Right cardiac atrium (tissue), 5 donors: ENCODE measurements at regions not wholly inside any gene's neighbourhood (a gene's known extent, or its start where the extent isn't known, plus 50 kb on each side); places are given as distances from the start of the nearest gene placed in this dataset.
"Not testable (repeated sequence)": the region's sequence is repeated elsewhere in the genome, so short reads cannot be mapped to it uniquely, and the experiment has no call there.

Source experiments
- ATAC-seq, 2 donors: fragments of 200-7000 bp; cut with Tn5 transposase; one replicate each; pipeline versions ENCODE4 v1.8.0 to v1.9.1; 2020; ENCODE audit warnings: moderate library complexity in 2 of 2, mild to moderate bottlenecking in 1 of 2
- DNase-seq, 3 donors: peaks; one replicate each; pipeline ENCODE4 v3.0.0-alpha.2; 2020
- H3K27ac ChIP-seq: one replicate; pipeline ENCODE4 v1.5.1; 2013; ENCODE audit warnings: mild to moderate bottlenecking, low read length, control low read depth, moderate library complexity
- H3K27me3 ChIP-seq: one replicate; pipeline ENCODE4 v1.6.1; 2013; ENCODE audit not compliant: control insufficient read depth, insufficient read depth
- H3K4me1 ChIP-seq: one replicate; pipeline ENCODE4 v1.6.1; 2013; ENCODE audit warnings: low read length; ENCODE audit not compliant: control insufficient read depth, insufficient read depth
- H3K4me3 ChIP-seq: one replicate; pipeline ENCODE4 v1.5.1; 2013; ENCODE audit warnings: low read length, control low read depth
- H3K9me3 ChIP-seq: one replicate; pipeline ENCODE4 v1.6.1; 2013; ENCODE audit warnings: low read length; ENCODE audit not compliant: control insufficient read depth
- WGBS: extraction: QIAGEN DNeasy Blood & Tissue Kit; methylation state at CpG from one replicate; pipeline ENCODE4 v1.1.7; 2013; 5-methylcytosine and 5-hydroxymethylcytosine counted together
- intact Hi-C, 4 donors: fragments of 100-400 bp; cut with DNase I; formaldehyde crosslinking; loops; one replicate each; pipeline versions ENCODE4 v1.11.0 to v1.14.0; 2022 to 2023
- donor health status: healthy with polysubstance abuse.
- donor health status: DM: no; HTN: yes; CAD: no.
- donor health status: DM: no; HTN: no; CAD: no.
- donor health status: DM: no; HTN: yes; CAD: no; lungs with severe emphysema.
- donor health status: DM: yes; HTN: yes; CAD: no.

DNA sequence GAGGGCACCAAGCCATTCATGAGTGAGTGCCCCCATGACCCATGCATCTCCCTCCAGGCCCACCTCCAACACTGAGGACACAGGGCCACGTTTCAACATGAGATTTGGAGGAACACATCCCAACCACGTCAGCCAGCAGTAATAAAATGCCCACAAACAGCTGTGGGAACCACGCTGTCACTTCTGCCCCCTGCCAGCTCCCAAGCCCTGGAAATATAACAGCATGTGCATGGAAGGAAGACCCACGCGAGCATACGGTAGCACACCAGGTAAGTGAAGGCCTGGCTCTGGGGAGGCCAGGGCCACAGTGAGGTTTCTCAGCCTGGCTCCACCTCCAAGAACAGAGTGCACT, 168.9 kb upstream of the PFKP start:
- Histone ChIP-seq H3K27me3 (no peaks in the 10 kb centered on the region), H3K4me3 (no peak overlapping the region), H3K9me3 (no peaks in the 10 kb centered on the region), H3K4me1 (no peaks in the 10 kb centered on the region), H3K27ac (no peak overlapping the region)
- ATAC-seq = no peak
- WGBS = 84% methylated on average over 6 of the region's 6 CpGs
- no peak for DNase-seq
- intact Hi-C loops = no loop called here

DNA sequence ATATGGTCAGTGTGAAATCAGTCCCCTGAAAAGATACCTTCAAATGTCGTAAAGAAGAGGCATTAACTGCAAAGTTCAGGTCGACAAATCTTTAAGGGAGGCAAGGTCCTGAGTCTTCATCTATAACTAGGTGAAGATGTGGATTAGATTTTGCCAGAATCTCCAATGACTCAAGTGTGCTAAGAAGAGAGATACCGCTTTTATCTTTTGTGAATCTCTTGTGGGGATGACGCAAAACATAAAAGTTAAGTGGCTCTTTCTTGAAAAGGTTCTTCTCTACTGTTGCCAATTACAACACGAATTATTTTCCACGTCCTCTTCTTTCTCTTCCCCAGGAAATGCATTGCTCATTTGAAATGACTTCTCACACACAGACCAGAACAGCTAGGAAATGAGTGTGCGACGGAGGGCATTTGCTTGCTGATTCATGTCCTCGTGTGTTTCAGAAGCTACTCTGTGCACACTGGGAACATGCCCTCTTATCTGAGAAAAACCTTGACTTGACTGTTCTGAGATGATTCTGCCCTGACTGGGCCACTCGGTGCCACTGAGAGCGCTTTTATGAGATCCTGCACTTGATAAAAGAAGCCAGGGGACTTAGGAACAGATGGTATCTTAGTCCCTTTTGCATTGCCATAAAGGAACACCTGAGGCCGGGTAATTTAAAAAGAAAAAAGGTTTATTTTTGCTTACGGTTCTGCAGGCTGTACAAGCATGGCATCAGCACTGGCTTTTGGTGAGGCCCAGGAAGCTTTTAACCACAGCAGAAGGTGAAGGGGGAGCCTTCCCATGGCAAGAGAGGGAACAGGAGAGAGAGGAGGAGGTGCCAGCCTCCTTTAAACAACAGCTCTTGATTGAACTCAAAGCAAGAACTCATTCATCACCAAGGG, 169.5 kb upstream of the PFKP start:
- WGBS = 64% methylated on average over 13 of the region's 13 CpGs
- H3K4me3 ChIP-seq = no peak overlapping the region
- no peaks in the 10 kb centered on the region for H3K9me3 ChIP-seq
- ATAC-seq (peak in 1 of 2 donors; percentile 86), DNase-seq (no peak)
- intact Hi-C loops = no loop called here
- H3K27ac ChIP-seq = no peak overlapping the region
- H3K27me3 ChIP-seq = no peaks in the 10 kb centered on the region
- H3K4me1 ChIP-seq = no peaks in the 10 kb centered on the region

DNA sequence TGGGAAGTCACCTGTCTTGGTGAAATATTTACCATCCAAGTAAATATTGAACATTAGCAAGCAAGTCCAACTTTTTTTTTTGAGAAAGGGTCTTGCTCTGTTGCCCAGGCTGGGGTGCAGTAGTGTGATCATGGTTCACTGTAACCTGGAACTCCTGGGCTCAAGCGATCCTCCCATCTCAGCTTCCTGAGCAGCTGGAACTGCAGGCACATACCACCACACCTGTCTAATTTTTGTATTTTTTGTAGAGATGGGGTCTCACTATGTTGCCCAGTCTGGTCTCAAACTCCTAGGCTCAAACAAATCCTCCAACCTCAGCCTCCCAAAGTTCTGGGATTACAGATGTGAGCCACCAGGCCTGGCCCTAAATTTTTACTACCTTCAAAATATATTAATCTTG, 171.0 kb upstream of the PFKP start:
- H3K9me3 ChIP-seq, H3K27me3 ChIP-seq, DNase-seq, ATAC-seq, H3K27ac ChIP-seq, H3K4me3 ChIP-seq, intact Hi-C loops, H3K4me1 ChIP-seq: not testable (repeated sequence)
- WGBS = 95% methylated on average over 1 of the region's 1 CpG

DNA sequence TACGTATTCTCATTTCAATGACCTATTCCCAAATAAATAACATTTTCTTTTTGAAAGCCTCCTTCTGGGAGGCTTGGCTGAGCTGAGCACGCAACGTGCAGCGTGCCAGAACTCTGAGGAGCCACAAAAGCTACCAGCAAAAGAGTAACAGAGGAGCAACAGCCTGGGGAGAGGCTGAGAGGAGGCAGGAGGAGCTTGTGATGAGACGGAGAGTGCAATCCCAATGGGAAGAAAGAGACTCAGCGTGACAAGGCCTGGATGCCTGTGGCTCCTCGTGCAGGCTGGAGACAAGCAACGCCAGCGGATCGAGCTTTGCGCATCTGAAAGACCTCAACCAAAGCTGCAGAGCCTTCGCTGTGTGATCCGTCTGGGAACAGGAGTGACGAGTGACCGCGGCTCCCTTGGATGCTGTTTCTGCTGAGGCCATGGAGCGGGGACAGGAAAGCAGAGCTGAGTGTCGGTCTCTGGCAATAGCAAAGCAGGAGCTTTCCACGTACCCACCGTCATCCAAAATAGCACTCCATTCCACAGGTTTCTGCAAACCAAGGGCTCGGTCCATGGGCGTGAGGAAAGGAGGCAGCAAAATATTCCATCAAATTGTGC, 171.7 kb upstream of the PFKP start:
- DNase-seq (no peak), ATAC-seq (no peak)
- Histone ChIP-seq H3K9me3 (no peaks in the 10 kb centered on the region), H3K4me3 (no peak overlapping the region), H3K4me1 (no peaks in the 10 kb centered on the region), H3K27me3 (no peaks in the 10 kb centered on the region), H3K27ac (no peak overlapping the region)
- WGBS = 69% methylated on average over 22 of the region's 22 CpGs
- intact Hi-C loops = no loop called here

- no peak overlapping the region for H3K27ac ChIP-seq
- no peak for DNase-seq
- no peak overlapping the region for H3K4me3 ChIP-seq
- ATAC-seq = no peak
- intact Hi-C loops = no loop called here
- H3K4me1 ChIP-seq = no peaks in the 10 kb centered on the region
- no peaks in the 10 kb centered on the region for H3K9me3 ChIP-seq
- 88% methylated on average over 16 of the region's 16 CpGs for WGBS
- no peaks in the 10 kb centered on the region for H3K27me3 ChIP-seq
Observed at GRCh38 chr10:2893991-2894390, 173.4 kb upstream of the PFKP start.

DNA sequence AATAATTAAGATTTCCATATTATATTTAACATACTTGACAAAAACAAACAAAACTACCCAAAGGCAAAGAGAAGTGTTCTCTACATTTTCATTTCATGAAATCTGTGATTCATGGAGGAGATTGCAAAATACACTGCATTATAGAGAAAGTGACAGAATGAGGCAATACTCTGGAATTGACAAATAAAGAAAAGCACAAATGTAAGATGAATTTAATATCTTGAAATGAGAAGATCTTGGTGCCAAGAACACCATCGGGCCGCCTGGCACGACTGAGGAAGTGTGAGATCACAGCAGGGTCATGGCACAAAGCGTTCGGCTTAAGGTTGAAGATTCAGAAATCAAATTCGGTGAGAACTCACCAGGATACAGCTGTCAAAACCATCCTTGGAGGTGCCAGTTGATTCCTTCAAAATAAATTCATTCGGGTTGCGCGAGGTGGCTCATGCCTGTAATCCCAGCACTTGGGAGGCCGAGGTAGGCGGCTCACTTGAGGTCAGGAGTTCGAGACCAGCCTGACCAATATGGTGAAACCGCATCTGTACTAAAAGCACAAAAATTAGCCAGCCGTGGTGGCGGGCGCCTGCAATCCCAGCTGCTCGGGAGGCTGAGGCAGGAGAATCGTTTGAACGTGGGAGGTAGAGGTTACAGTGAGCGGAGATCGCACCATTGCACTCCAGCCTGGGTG, 174.0 kb upstream of the PFKP start:
- H3K4me3 ChIP-seq = no peak overlapping the region
- H3K27ac ChIP-seq = no peak overlapping the region
- no peaks in the 10 kb centered on the region for H3K4me1 ChIP-seq
- no peak for DNase-seq
- no peaks in the 10 kb centered on the region for H3K27me3 ChIP-seq
- intact Hi-C loops = no loop called here
- WGBS = 88% methylated on average over 21 of the region's 21 CpGs
- ATAC-seq = no peak
- H3K9me3 ChIP-seq = no peaks in the 10 kb centered on the region

- H3K4me3 ChIP-seq = no peak overlapping the region
- H3K4me1 ChIP-seq = no peaks in the 10 kb centered on the region
- no peaks in the 10 kb centered on the region for H3K27me3 ChIP-seq
- WGBS = 90% methylated on average over 5 of the region's 5 CpGs
- ATAC-seq (no peak), DNase-seq (no peak)
- no peak overlapping the region for H3K27ac ChIP-seq
- H3K9me3 ChIP-seq = no peaks in the 10 kb centered on the region
- intact Hi-C loops = no loop called here
Observed at GRCh38 chr10:2891770-2892124, 175.6 kb upstream of the PFKP start.

- ATAC-seq (no peak), DNase-seq (no peak)
- Histone ChIP-seq H3K9me3 (no peaks in the 10 kb centered on the region), H3K27ac (no peak overlapping the region), H3K4me1 (no peaks in the 10 kb centered on the region), H3K27me3 (no peaks in the 10 kb centered on the region), H3K4me3 (no peak overlapping the region)
- intact Hi-C loops = no loop called here
- 59% methylated on average over 14 of the region's 14 CpGs for WGBS
Observed at GRCh38 chr10:2891073-2891769, 176.1 kb upstream of the PFKP start.

- 94% methylated on average over 23 of the region's 23 CpGs for WGBS
- no peaks in the 10 kb centered on the region for H3K9me3 ChIP-seq
- ATAC-seq (no peak), DNase-seq (no peak)
- no peak overlapping the region for H3K27ac ChIP-seq
- H3K4me1 ChIP-seq = no peaks in the 10 kb centered on the region
- H3K4me3 ChIP-seq = no peak overlapping the region
- intact Hi-C loops = no loop called here
- H3K27me3 ChIP-seq = no peaks in the 10 kb centered on the region
Observed at GRCh38 chr10:2890093-2890492, 177.3 kb upstream of the PFKP start.

DNA sequence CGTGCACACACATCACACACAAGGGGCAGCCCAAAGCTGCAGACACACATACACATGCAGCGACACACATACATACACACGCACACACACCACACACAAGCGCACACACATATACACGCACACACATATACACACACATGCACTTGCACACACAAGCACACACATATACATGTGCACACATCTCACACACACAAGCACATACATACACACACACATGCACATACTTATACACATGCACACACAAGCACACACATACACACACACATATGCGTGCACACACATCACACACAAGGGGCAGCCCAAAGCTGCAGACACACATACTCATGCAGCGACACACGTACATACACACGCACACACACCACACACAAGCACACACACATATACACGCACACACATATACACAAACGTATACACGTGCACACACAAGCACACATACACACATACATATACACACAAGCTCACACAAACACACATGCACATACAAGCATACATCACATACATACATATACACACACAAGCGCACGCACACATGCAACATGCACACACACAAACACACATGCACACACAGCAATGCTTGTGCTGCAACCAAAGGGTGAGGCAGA, 178.8 kb upstream of the PFKP start:
- 97% methylated on average over 14 of the region's 14 CpGs for WGBS
- Histone ChIP-seq H3K9me3 (no peaks in the 10 kb centered on the region), H3K27ac (no peak overlapping the region), H3K27me3 (no peaks in the 10 kb centered on the region), H3K4me1 (no peaks in the 10 kb centered on the region), H3K4me3 (no peak overlapping the region)
- intact Hi-C loops = no loop called here
- DNase-seq (no peak), ATAC-seq (no peak)
